ENCODE measurements at regions not wholly inside any gene's neighbourhood (a gene's known extent, or its start where the extent isn't known, plus 50 kb on each side); places are given as distances from the start of the nearest gene placed in this dataset.

- no peak for DNase-seq (ENCODE audit: low read depth, low spot score)
- H3K27ac ChIP-seq: no peak overlapping the region
Observed at GRCh38 chr16:85470873-85471272, 142.2 kb upstream of the GSE1 start.

- DNase-seq (ENCODE audit: low read depth, low spot score): no peak
- no peak overlapping the region for H3K27ac ChIP-seq
Observed at GRCh38 chr16:85471469-85472431, 141.4 kb upstream of the GSE1 start.

- no peak overlapping the region for H3K27ac ChIP-seq
- DNase-seq (ENCODE audit: low read depth, low spot score): no peak
Observed at GRCh38 chr16:85472514-85472913, 140.6 kb upstream of the GSE1 start.

- DNase-seq (ENCODE audit: low read depth, low spot score): no peak
Observed at GRCh38 chr16:85473323-85473722, 139.8 kb upstream of the GSE1 start.

GRCh38 chr16:85473909-85474620 is 139.1 kb upstream of the GSE1 start:
- DNase-seq (ENCODE audit: low read depth, low spot score): no peak

More at GRCh38 chr16:85473323-85473722, 139.8 kb upstream of the GSE1 start:
- H3K27ac ChIP-seq: no peak overlapping the region

GRCh38 chr16:85474621-85475217 is 138.4 kb upstream of the GSE1 start:
- no peak for DNase-seq (ENCODE audit: low read depth, low spot score)

More at GRCh38 chr16:85473909-85474620, 139.1 kb upstream of the GSE1 start:
- no peak overlapping the region for H3K27ac ChIP-seq

GRCh38 chr16:85475233-85475632 is 137.9 kb upstream of the GSE1 start:
- H3K27ac ChIP-seq: no peak overlapping the region
- DNase-seq (ENCODE audit: low read depth, low spot score): no peak

More at GRCh38 chr16:85474621-85475217, 138.4 kb upstream of the GSE1 start:
- no peak overlapping the region for H3K27ac ChIP-seq

- DNase-seq (ENCODE audit: low read depth, low spot score): no peak
- H3K27ac ChIP-seq: no peak overlapping the region
Observed at GRCh38 chr16:85475691-85476300, 137.3 kb upstream of the GSE1 start.

GRCh38 chr16:85476389-85476788 is 136.7 kb upstream of the GSE1 start:
- DNase-seq (ENCODE audit: low read depth, low spot score): no peak
- no peak overlapping the region for H3K27ac ChIP-seq

GRCh38 chr16:85477801-85478363 is 135.2 kb upstream of the GSE1 start:
- no peak overlapping the region for H3K27ac ChIP-seq
- DNase-seq (ENCODE audit: low read depth, low spot score): no peak

- no peak for DNase-seq (ENCODE audit: low read depth, low spot score)
- H3K27ac ChIP-seq: no peak overlapping the region
Observed at GRCh38 chr16:85479972-85480726, 133.0 kb upstream of the GSE1 start.

- no peak for DNase-seq (ENCODE audit: low read depth, low spot score)
- no peak overlapping the region for H3K27ac ChIP-seq
Observed at GRCh38 chr16:85480727-85481101, 132.4 kb upstream of the GSE1 start.

- H3K27ac ChIP-seq: no peak overlapping the region
- DNase-seq (ENCODE audit: low read depth, low spot score): no peak
Observed at GRCh38 chr16:85481206-85481605, 131.9 kb upstream of the GSE1 start.

- no peak for DNase-seq (ENCODE audit: low read depth, low spot score)
- no peak overlapping the region for H3K27ac ChIP-seq
Observed at GRCh38 chr16:85481738-85482137, 131.4 kb upstream of the GSE1 start.

- H3K27ac ChIP-seq: no peak overlapping the region
Observed at GRCh38 chr16:85483424-85483823, 129.7 kb upstream of the GSE1 start.

GRCh38 chr16:85484347-85485300 is 128.5 kb upstream of the GSE1 start:
- no peak overlapping the region for H3K27ac ChIP-seq
- no peak for DNase-seq (ENCODE audit: low read depth, low spot score)

More at GRCh38 chr16:85483424-85483823, 129.7 kb upstream of the GSE1 start:
- DNase-seq (ENCODE audit: low read depth, low spot score): no peak

- no peak for DNase-seq (ENCODE audit: low read depth, low spot score)
- H3K27ac ChIP-seq: no peak overlapping the region
Observed at GRCh38 chr16:85485379-85485778, 127.7 kb upstream of the GSE1 start.

- no peak for DNase-seq (ENCODE audit: low read depth, low spot score)
Observed at GRCh38 chr16:85486256-85486915, 126.7 kb upstream of the GSE1 start.

More at GRCh38 chr16:85486256-85486915, 126.7 kb upstream of the GSE1 start:
- no peak overlapping the region for H3K27ac ChIP-seq
